Endothelial cell of umbilical vein (primary cell): ENCODE measurements at regions not wholly inside any gene's neighbourhood (a gene's known extent, or its start where the extent isn't known, plus 50 kb on each side); places are given as distances from the start of the nearest gene placed in this dataset.

Experiments
- BruUV-seq: library from RNA; stranded (reverse); fragments of 400-500 nt; replicated peaks from 2 replicates; lab custom pipeline; 2021; lab: Mats Ljungman, UMichigan
- CTCF ChIA-PET: fragments of 300-600, 350-600 bp; sonication (Branson Sonifier 250); formaldehyde crosslinking; loops from one replicate; lab custom pipeline; 2021; ENCODE audit warnings: antibody characterized with exemption, inconsistent platforms; lab: Charles Lee
- POLR2A ChIA-PET: fragments of 300-600, 350-600 bp; sonication (Branson Sonifier 250); formaldehyde crosslinking; loops from one replicate; lab custom pipeline; 2021; ENCODE audit warnings: antibody characterized with exemption, inconsistent platforms; lab: Charles Lee
- DNase-seq: peaks from one replicate; pipeline ENCODE4 v3.0.0-alpha.2; 2011; ENCODE audit warnings: low read depth, low spot score
- FAIRE-seq: peaks from 2 replicates; lab custom pipeline; 2011; peaks lifted over from hg19 to GRCh38; lab: Jason Lieb, UNC
- H2AFZ ChIP-seq: 2 replicates; pipeline ENCODE4 v1.6.0; 2012; ENCODE audit warnings: low read depth, low read length, control low read depth, inconsistent platforms
- H3K27ac ChIP-seq: 2 replicates; pipeline ENCODE4 v1.5.1; 2011; ENCODE audit warnings: low read depth, mild to moderate bottlenecking, control low read depth, low read length, moderate library complexity; ENCODE audit not compliant: insufficient read depth
- H3K27me3 ChIP-seq, 2 experiments: 2 replicates each; pipeline versions ENCODE4 v1.6.0 to v1.6.1; 2011; ENCODE audit warnings: low read length in 2 of 2, mixed read lengths in 1 of 2; ENCODE audit not compliant: control insufficient read depth in 2 of 2, insufficient read depth in 2 of 2
- H3K36me3 ChIP-seq, 2 experiments: 2 replicates in 1 of 2; 3 replicates in 1 of 2; pipeline ENCODE4 v1.5.1; 2011; ENCODE audit warnings: low read length in 2 of 2, mild to moderate bottlenecking in 1 of 2, moderate library complexity in 1 of 2; ENCODE audit not compliant: control insufficient read depth in 2 of 2, insufficient read depth in 2 of 2; ENCODE audit errors: extremely low read depth in 1 of 2
- H3K4me1 ChIP-seq: 3 replicates; pipeline ENCODE4 v1.5.1; 2011; ENCODE audit warnings: mild to moderate bottlenecking, low read length; ENCODE audit not compliant: control insufficient read depth, insufficient read depth; ENCODE audit errors: extremely low read depth
- H3K4me2 ChIP-seq: 2 replicates; pipeline ENCODE4 v1.6.1; 2011; ENCODE audit warnings: low read length, control low read depth, mixed read lengths; ENCODE audit not compliant: insufficient read depth
- H3K4me3 ChIP-seq, 3 experiments: fragments of 200-600 bp in 1 of 3; sonication (generic), shearing (Covaris generic) in 1 of 3; replicated peaks in 1 of 3; 2 replicates each; pipeline ENCODE4 v1.5.1; 2011 to 2016; ENCODE audit warnings: control low read depth in 3 of 3, low read length in 3 of 3, mild to moderate bottlenecking in 2 of 3, inconsistent platforms in 1 of 3, low read depth in 1 of 3, moderate library complexity in 1 of 3; ENCODE audit not compliant: insufficient read depth in 1 of 3
- H3K79me2 ChIP-seq: 2 replicates; pipeline ENCODE4 v1.6.0; 2012; ENCODE audit warnings: low read length, inconsistent platforms; ENCODE audit not compliant: control insufficient read depth, insufficient read depth
- H3K9ac ChIP-seq: replicated peaks from 2 replicates; pipeline ENCODE3; 2011; ENCODE audit warnings: low read length, control low read depth; ENCODE audit not compliant: insufficient read depth; ENCODE audit errors: extremely low read depth
- H3K9me1 ChIP-seq: replicated peaks from 3 replicates; pipeline ENCODE4 v1.6.0; 2011; ENCODE audit warnings: mild to moderate bottlenecking, low read length; ENCODE audit not compliant: control insufficient read depth, insufficient read depth; ENCODE audit errors: extremely low read depth
- H3K9me3 ChIP-seq: replicated peaks from 2 replicates; pipeline ENCODE4 v1.5.1; 2012; ENCODE audit warnings: low read length, inconsistent platforms; ENCODE audit not compliant: control insufficient read depth, insufficient read depth
- H4K20me1 ChIP-seq: replicated peaks from 2 replicates; pipeline ENCODE3; 2011; ENCODE audit warnings: mild to moderate bottlenecking, low read length; ENCODE audit not compliant: control insufficient read depth, insufficient read depth; ENCODE audit errors: extremely low read depth
- CTCF ChIP-seq, 2 donors: IDR thresholded peaks; 1 replicate in 1 of 2; 2 replicates in 1 of 2; pipeline ENCODE4 v1.5.1; 2011; ENCODE audit warnings: low read length in 2 of 2, mild to moderate bottlenecking in 2 of 2, moderate library complexity in 2 of 2, control low read depth in 1 of 2, inconsistent platforms in 1 of 2, low read depth in 1 of 2; ENCODE audit not compliant: insufficient read depth in 1 of 2; ENCODE audit errors: extremely low read depth in 1 of 2
- EZH2 ChIP-seq: IDR thresholded peaks from 2 replicates; pipeline ENCODE4 v1.6.1; 2012; ENCODE audit warnings: borderline replicate concordance, low read depth, mild to moderate bottlenecking, moderate library complexity, low read length, inconsistent platforms; ENCODE audit not compliant: severe bottlenecking
- GATA2 ChIP-seq: IDR thresholded peaks from 2 replicates; pipeline ENCODE4 v1.7.0; 2011; ENCODE audit warnings: low read depth, mild to moderate bottlenecking, moderate library complexity, mixed read lengths, low read length; ENCODE audit not compliant: insufficient read length, insufficient read depth
- JUN ChIP-seq: IDR thresholded peaks from 2 replicates; pipeline ENCODE4 v1.6.1; 2011; ENCODE audit warnings: borderline replicate concordance, low read depth; ENCODE audit not compliant: insufficient read length, insufficient read depth
- MAX ChIP-seq: IDR thresholded peaks from 2 replicates; pipeline ENCODE4 v1.6.1; 2011; ENCODE audit not compliant: insufficient read depth, insufficient read length
- POLR2AphosphoS5 ChIP-seq: IDR thresholded peaks from 2 replicates; pipeline ENCODE4 v1.6.1; 2012; ENCODE audit warnings: low read depth, mild to moderate bottlenecking, control low read depth, low read length, moderate library complexity; ENCODE audit not compliant: insufficient read depth
- dilution Hi-C: fragments of 300-500 bp; cut with MboI; formaldehyde crosslinking; loops from one replicate; pipeline ENCODE4 v1.15.0; 2019; ENCODE audit warnings: low sequenced_read_pairs; ENCODE audit not compliant: extremely low pct_ligation_motif_present
- intact Hi-C: fragments of 100-400 bp; cut with micrococcal nuclease; formaldehyde crosslinking; loops from one replicate; pipeline ENCODE4 v1.10.0; 2022

DNA sequence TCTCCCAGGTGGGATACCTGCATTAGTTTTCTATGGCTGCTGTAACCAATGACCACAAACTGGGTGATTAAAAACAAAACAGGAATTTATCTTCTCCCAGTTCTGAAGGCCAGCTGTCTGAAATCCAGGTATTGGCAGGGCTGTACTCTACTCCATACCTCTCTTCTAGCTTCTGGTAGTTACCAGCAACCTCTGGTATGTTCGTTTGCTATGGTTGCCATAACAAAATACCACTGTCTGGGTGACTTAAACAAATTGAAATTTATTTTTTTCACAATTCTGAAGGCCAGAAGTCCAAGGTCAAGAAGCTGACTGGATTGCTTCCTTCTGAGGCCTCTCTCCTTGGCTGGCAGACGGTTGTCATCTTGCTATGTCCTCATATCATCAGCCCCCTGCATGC, 642.1 kb upstream of the TENM3 start:
- Histone ChIP-seq H3K4me3 (no peak overlapping the region), H3K27ac (no peak overlapping the region), H3K9ac (no peak overlapping the region), H3K9me1 (no peaks in the 10 kb centered on the region), H2AFZ (no peak overlapping the region), H3K79me2 (no peaks in the 10 kb centered on the region), H3K27me3 (no peaks in the 10 kb centered on the region), H3K4me1 (no peaks in the 10 kb centered on the region), H4K20me1 (no peaks in the 10 kb centered on the region), H3K4me2 (no peak overlapping the region), H3K36me3 (no peaks in the 10 kb centered on the region), H3K9me3 (peaks cover 7% of the 10 kb centered on the region)
- ChIA-PET CTCF (no interaction called here), POLR2A (no interaction called here)
- TF ChIP-seq CTCF (IDR thresholded peaks at IDR 0.05; ENCODE audit: extremely low read depth in 1 of 2, insufficient read depth in 1 of 2, low read depth in 1 of 2, low read length in 2 of 2), result no peak
- no peak for TF ChIP-seq POLR2AphosphoS5
- dilution Hi-C loops, result no loop called here
- FAIRE-seq (no peak), DNase-seq (no peak)
- BruUV-seq, result no TSS peak
- intact Hi-C loops, result no loop called here

DNA sequence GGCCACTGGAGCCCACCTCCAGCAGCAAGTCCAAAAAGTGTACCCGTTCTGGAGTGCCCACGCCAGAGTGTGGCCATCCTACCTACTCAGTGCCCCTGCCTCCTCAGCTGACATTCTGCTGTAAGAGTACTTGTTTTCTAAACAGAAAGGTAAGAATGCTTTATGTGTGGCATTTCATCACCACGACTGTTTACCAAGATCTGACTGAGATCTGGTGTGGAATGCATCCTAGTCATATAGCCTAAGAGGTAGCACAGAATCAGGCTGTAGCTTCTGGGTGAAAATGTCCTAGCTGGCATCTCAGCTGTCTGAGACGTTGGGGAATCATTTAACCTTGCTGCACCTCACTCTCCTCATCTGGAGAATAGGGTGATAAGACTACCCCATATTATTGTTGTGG, 638.7 kb upstream of the TENM3 start:
- ChIA-PET CTCF (no interaction called here), POLR2A (no interaction called here)
- H3K4me3 ChIP-seq, result no peak overlapping the region
- H3K4me1 ChIP-seq, result no peaks in the 10 kb centered on the region
- no TSS peak for BruUV-seq
- dilution Hi-C loops, result no loop called here
- H3K9me1 ChIP-seq, result no peaks in the 10 kb centered on the region
- no peak for TF ChIP-seq JUN
- no peak for TF ChIP-seq CTCF (IDR thresholded peaks at IDR 0.05; ENCODE audit: extremely low read depth in 1 of 2, insufficient read depth in 1 of 2, low read depth in 1 of 2, low read length in 2 of 2)
- TF ChIP-seq GATA2, result no peak
- no peak for TF ChIP-seq EZH2
- no peak for TF ChIP-seq MAX
- TF ChIP-seq POLR2AphosphoS5, result no peak
- H4K20me1 ChIP-seq, result no peaks in the 10 kb centered on the region
- H3K27me3 ChIP-seq, result no peaks in the 10 kb centered on the region
- no peak overlapping the region for H2AFZ ChIP-seq
- H3K9me3 ChIP-seq, result peaks cover 14% of the 10 kb centered on the region
- H3K36me3 ChIP-seq, result no peaks in the 10 kb centered on the region
- intact Hi-C loops, result no loop called here
- FAIRE-seq (no peak), DNase-seq (no peak)
- no peak overlapping the region for H3K9ac ChIP-seq
- no peaks in the 10 kb centered on the region for H3K79me2 ChIP-seq
- no peak overlapping the region for H3K4me2 ChIP-seq
- H3K27ac ChIP-seq, result no peak overlapping the region
